Erythroblast (primary cell): ENCODE measurements at regions not wholly inside any gene's neighbourhood (a gene's known extent, or its start where the extent isn't known, plus 50 kb on each side); places are given as distances from the start of the nearest gene placed in this dataset.

Source experiments
- DNase-seq, 2 experiments: peaks; one replicate each; lab custom pipeline; 2025; lab: John Stamatoyannopoulos, UW
- GATA1 ChIP-seq: IDR thresholded peaks from 2 replicates; pipeline ENCODE4 v1.6.1; 2011; ENCODE audit warnings: low read depth, mild to moderate bottlenecking, control low read depth, low read length, moderate library complexity
- POLR2A ChIP-seq: IDR thresholded peaks from 2 replicates; pipeline ENCODE4 v1.6.1; 2011; ENCODE audit warnings: mild to moderate bottlenecking, low read length

- TF ChIP-seq POLR2A (no peak), GATA1 (no peak)
- no peak for DNase-seq
These were observed 428.5 kb downstream of the NUP35 start for GRCh38 chr2:183552716-183553115.

- no peak for DNase-seq
- TF ChIP-seq POLR2A (no peak), GATA1 (no peak)
These were observed 440.5 kb downstream of the NUP35 start for GRCh38 chr2:183564726-183565125.

- TF ChIP-seq GATA1 (no peak), POLR2A (no peak)
- DNase-seq: no peak
These were observed 451.2 kb downstream of the NUP35 start for GRCh38 chr2:183575481-183575880.

GRCh38 chr2:183579686-183580085 is 455.4 kb downstream of the NUP35 start:
- no peak for DNase-seq
- TF ChIP-seq POLR2A: no peak
- TF ChIP-seq GATA1: no peak

- DNase-seq: no peak
- TF ChIP-seq GATA1: no peak
- no peak for TF ChIP-seq POLR2A
These were observed 468.0 kb downstream of the NUP35 start for GRCh38 chr2:183592271-183592670.

- DNase-seq: no peak
- TF ChIP-seq POLR2A (no peak), GATA1 (no peak)
These were observed 469.9 kb downstream of the NUP35 start for GRCh38 chr2:183594150-183594549.

GRCh38 chr2:183597841-183598240 is 473.6 kb downstream of the NUP35 start:
- DNase-seq: no peak
- no peak for TF ChIP-seq GATA1
- TF ChIP-seq POLR2A: no peak

- TF ChIP-seq GATA1 (no peak), POLR2A (no peak)
- DNase-seq: no peak
These were observed 479.8 kb downstream of the NUP35 start for GRCh38 chr2:183604065-183604464.

GRCh38 chr2:183605440-183605839 is 481.2 kb downstream of the NUP35 start:
- no peak for DNase-seq
- TF ChIP-seq POLR2A: no peak
- no peak for TF ChIP-seq GATA1

- no peak for TF ChIP-seq POLR2A
- TF ChIP-seq GATA1: no peak
- DNase-seq: no peak
These were observed 481.9 kb downstream of the NUP35 start for GRCh38 chr2:183606022-183606717.

- no peak for DNase-seq
- no peak for TF ChIP-seq GATA1
- TF ChIP-seq POLR2A: no peak
These were observed 482.5 kb downstream of the NUP35 start for GRCh38 chr2:183606718-183607085.

GRCh38 chr2:183607995-183608394 is 483.8 kb downstream of the NUP35 start:
- DNase-seq: no peak
- TF ChIP-seq GATA1: no peak
- no peak for TF ChIP-seq POLR2A

GRCh38 chr2:183608747-183609146 is 484.5 kb downstream of the NUP35 start:
- TF ChIP-seq POLR2A (no peak), GATA1 (no peak)
- DNase-seq: no peak

- DNase-seq: no peak
- TF ChIP-seq POLR2A (no peak), GATA1 (no peak)
These were observed 486.5 kb downstream of the NUP35 start for GRCh38 chr2:183610724-183611123.
